IMR-90 (cell line): ENCODE measurements at regions not wholly inside any gene's neighbourhood (a gene's known extent, or its start where the extent isn't known, plus 50 kb on each side); places are given as distances from the start of the nearest gene placed in this dataset.

Experiments used
- ATAC-seq: fragments of 200-7000 bp; cut with Tn5 transposase; 2 replicates; pipeline ENCODE4 v1.9.1; 2020; ENCODE audit warnings: low read depth, mild to moderate bottlenecking, moderate library complexity
- BruUV-seq: library from RNA; stranded (reverse); fragments of 400-500 nt; replicated peaks from 2 replicates; lab custom pipeline; 2021; lab: Mats Ljungman, UMichigan
- CTCF ChIA-PET: fragments of 300-600 bp; formaldehyde crosslinking; extraction: SDS; loops from one replicate; lab custom pipeline; 2021; ENCODE audit warnings: antibody characterized with exemption; lab: Yijun Ruan, JAX
- POLR2A ChIA-PET: fragments of 300-600 bp; sonication (Branson Sonifier 250); formaldehyde crosslinking; loops from one replicate; lab custom pipeline; 2022; ENCODE audit warnings: antibody characterized with exemption; ENCODE audit not compliant: unreplicated experiment; lab: Charles Lee
- DNase-seq: peaks from one replicate; pipeline ENCODE4 v3.0.0; 2013
- H2AFZ ChIP-seq: replicated peaks from 2 replicates; pipeline ENCODE3; 2013; ENCODE audit warnings: low read length, mild to moderate bottlenecking; ENCODE audit not compliant: poor library complexity
- H2AK5ac ChIP-seq: 2 replicates; pipeline ENCODE4 v1.6.1; 2013; ENCODE audit warnings: low read depth, low read length, inconsistent platforms
- H2AK9ac ChIP-seq: replicated peaks from 2 replicates; pipeline ENCODE3; 2013; ENCODE audit warnings: mild to moderate bottlenecking, low read depth, low read length, moderate library complexity; ENCODE audit not compliant: poor library complexity
- H2BK120ac ChIP-seq: 2 replicates; pipeline ENCODE4 v1.6.1; 2013; ENCODE audit warnings: low read depth, low read length, inconsistent platforms
- H2BK15ac ChIP-seq: 3 replicates; pipeline ENCODE4 v1.6.1; 2013; ENCODE audit warnings: low read depth, low read length, inconsistent platforms
- H2BK20ac ChIP-seq: 2 replicates; pipeline ENCODE4 v1.6.1; 2013; ENCODE audit warnings: low read depth, mild to moderate bottlenecking, inconsistent platforms, low read length, moderate library complexity
- H2BK5ac ChIP-seq: 2 replicates; pipeline ENCODE4 v1.6.1; 2013; ENCODE audit warnings: mild to moderate bottlenecking, low read depth, low read length, inconsistent platforms; ENCODE audit not compliant: poor library complexity, severe bottlenecking
- H3K14ac ChIP-seq: replicated peaks from 2 replicates; pipeline ENCODE4 v1.6.1; 2013; ENCODE audit warnings: low read depth, low read length, inconsistent platforms
- H3K18ac ChIP-seq: 2 replicates; pipeline ENCODE4 v1.6.1; 2013; ENCODE audit warnings: low read depth, low read length, control low read depth
- H3K23ac ChIP-seq: 2 replicates; pipeline ENCODE4 v1.6.1; 2013; ENCODE audit warnings: low read depth, low read length, inconsistent platforms
- H3K27ac ChIP-seq: 2 replicates; pipeline ENCODE4 v1.5.1; 2013; ENCODE audit warnings: mild to moderate bottlenecking, control low read depth, low read length; ENCODE audit not compliant: insufficient read depth
- H3K27me3 ChIP-seq: 2 replicates; pipeline ENCODE4 v1.6.1; 2013; ENCODE audit warnings: low read length; ENCODE audit not compliant: control insufficient read depth, insufficient read depth
- H3K36me3 ChIP-seq: 2 replicates; pipeline ENCODE4 v1.6.1; 2013; ENCODE audit warnings: low read length, mixed read lengths; ENCODE audit not compliant: control insufficient read depth, insufficient read depth
- H3K4ac ChIP-seq: 2 replicates; pipeline ENCODE4 v1.6.1; 2013; ENCODE audit warnings: low read depth, low read length, inconsistent platforms
- H3K4me1 ChIP-seq: 2 replicates; pipeline ENCODE4 v1.6.1; 2013; ENCODE audit warnings: low read length, mixed read lengths; ENCODE audit not compliant: control insufficient read depth, insufficient read depth
- H3K4me2 ChIP-seq: 2 replicates; pipeline ENCODE4 v1.6.1; 2013; ENCODE audit warnings: low read depth, mild to moderate bottlenecking, control low read depth, low read length, moderate library complexity
- H3K4me3 ChIP-seq: 2 replicates; pipeline ENCODE4 v1.5.1; 2013; ENCODE audit warnings: low read depth, mild to moderate bottlenecking, control low read depth, low read length, moderate library complexity; ENCODE audit not compliant: insufficient read depth
- H3K56ac ChIP-seq: 2 replicates; pipeline ENCODE4 v1.6.1; 2013; ENCODE audit warnings: low read length, inconsistent platforms; ENCODE audit not compliant: insufficient read depth; ENCODE audit errors: extremely low read depth
- H3K79me1 ChIP-seq, 2 experiments: 2 replicates each; pipeline ENCODE4 v1.6.1; 2013; ENCODE audit warnings: low read length in 2 of 2, inconsistent platforms in 1 of 2, low read depth in 1 of 2
- H3K9ac ChIP-seq: 2 replicates; pipeline ENCODE4 v1.6.1; 2013; ENCODE audit warnings: low read depth, low read length, control low read depth
- H3K9me1 ChIP-seq: 2 replicates; pipeline ENCODE4 v1.6.1; 2013; ENCODE audit warnings: low read length, inconsistent platforms; ENCODE audit not compliant: insufficient read depth
- H3K9me3 ChIP-seq: 2 replicates; pipeline ENCODE4 v1.6.1; 2013; ENCODE audit warnings: low read length; ENCODE audit not compliant: control insufficient read depth, insufficient read depth
- H4K20me1 ChIP-seq: 2 replicates; pipeline ENCODE4 v1.6.1; 2013; ENCODE audit warnings: low read length, inconsistent platforms; ENCODE audit not compliant: insufficient read depth
- H4K5ac ChIP-seq: 2 replicates; pipeline ENCODE4 v1.6.1; 2013; ENCODE audit warnings: mild to moderate bottlenecking, low read depth, low read length, control low read depth
- H4K8ac ChIP-seq, 2 experiments: 2 replicates each; pipeline ENCODE4 v1.6.1; 2013; ENCODE audit warnings: low read depth in 2 of 2, low read length in 2 of 2, control low read depth in 1 of 2, inconsistent platforms in 1 of 2
- H4K91ac ChIP-seq: 2 replicates; pipeline ENCODE4 v1.6.1; 2013; ENCODE audit warnings: low read depth, low read length, inconsistent platforms; ENCODE audit not compliant: insufficient read depth
- ELK1 ChIP-seq: fragments of 150-350 bp; IDR thresholded peaks from 2 replicates; pipeline ENCODE4 v1.6.1; 2016; ENCODE audit warnings: low read depth, mild to moderate bottlenecking, low read length, moderate library complexity, borderline replicate concordance
- MAFK ChIP-seq: IDR thresholded peaks from 2 replicates; pipeline ENCODE4 v1.6.1; 2012; ENCODE audit warnings: low read depth, low read length, improper control_type of control experiment
- MAZ ChIP-seq: IDR thresholded peaks from 2 replicates; pipeline ENCODE4 v1.6.1; 2012; ENCODE audit warnings: low read depth, mild to moderate bottlenecking, low read length, improper control_type of control experiment, moderate library complexity, borderline replicate concordance
- MXI1 ChIP-seq: IDR thresholded peaks from 2 replicates; pipeline ENCODE4 v1.6.1; 2012; ENCODE audit warnings: low read depth, mild to moderate bottlenecking, low read length, moderate library complexity, borderline replicate concordance
- POLR2A ChIP-seq: IDR thresholded peaks from 2 replicates; pipeline ENCODE4 v1.6.1; 2012; ENCODE audit warnings: mild to moderate bottlenecking, low read depth, low read length
- RAD21 ChIP-seq: IDR thresholded peaks from 2 replicates; pipeline ENCODE4 v1.6.1; 2012; ENCODE audit warnings: low read length, improper control_type of control experiment
- SMC3 ChIP-seq: fragments of 150-350 bp; IDR thresholded peaks from 2 replicates; pipeline ENCODE4 v1.6.1; 2016; ENCODE audit warnings: low read depth, mild to moderate bottlenecking, antibody characterized with exemption, low read length, moderate library complexity
- WGBS, 2 experiments: methylation state at CpG; one replicate each; pipeline versions ENCODE4 v1.1.5 to v1.1.7; 2013; ENCODE audit warnings: missing lambda C conversion rate in 2 of 2; ENCODE audit not compliant: insufficient read length in 1 of 2; ENCODE audit errors: extremely low coverage in 2 of 2; 5-methylcytosine and 5-hydroxymethylcytosine counted together
- dilution Hi-C: fragments of 300-500 bp; cut with HindIII; formaldehyde crosslinking; loops from one replicate; pipeline ENCODE4 v1.14.3; 2018; ENCODE audit warnings: low sequenced_read_pairs; ENCODE audit not compliant: unreplicated experiment
- in situ Hi-C: fragments of 300-500 bp; cut with MboI; formaldehyde crosslinking; loops from 3 replicates; pipeline ENCODE4 v1.14.3; 2019; ENCODE audit warnings: low sequenced_read_pairs, inconsistent platforms, mixed read lengths
- intact Hi-C: fragments of 100-400 bp; cut with micrococcal nuclease; formaldehyde crosslinking; loops from 2 replicates; pipeline ENCODE4 v1.10.0; 2022

DNA sequence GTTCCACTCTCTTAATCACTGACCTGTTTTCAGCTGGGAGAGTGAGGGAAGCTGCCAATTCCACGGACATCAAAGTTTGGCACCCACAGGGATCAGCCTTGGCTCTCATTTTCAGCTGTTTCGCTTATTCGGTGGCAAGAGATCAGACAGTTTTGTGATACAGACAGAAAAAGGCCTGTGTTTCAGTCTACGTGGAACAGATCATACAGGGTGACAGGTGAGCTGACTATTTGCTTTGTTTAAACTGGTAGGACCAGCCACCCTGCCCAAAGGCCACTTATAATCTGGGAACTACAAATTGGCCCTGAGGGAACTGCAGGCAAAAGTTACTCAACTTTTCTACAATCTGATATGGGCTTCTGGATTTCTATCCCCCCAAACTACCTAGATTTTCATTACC, 128.6 kb downstream of the ZNF467 start:
- Histone ChIP-seq H2BK15ac (no peak overlapping the region), H3K9me3 (no peaks in the 10 kb centered on the region), H3K27ac (no peak overlapping the region), H2BK120ac (no peak overlapping the region), H3K79me1 (no peaks in the 10 kb centered on the region), H3K36me3 (no peaks in the 10 kb centered on the region), H3K4me3 (no peak overlapping the region), H3K4ac (no peak overlapping the region), H2BK5ac (no peak overlapping the region), H3K27me3 (peaks cover 2% of the 10 kb centered on the region), H4K20me1 (no peaks in the 10 kb centered on the region), H2AK9ac (no peak overlapping the region), H4K5ac (no peak overlapping the region), H3K18ac (no peak overlapping the region), H4K91ac (no peak overlapping the region), H3K4me1 (no peaks in the 10 kb centered on the region), H3K9ac (no peak overlapping the region), H3K9me1 (no peaks in the 10 kb centered on the region), H2AFZ (no peak overlapping the region), H4K8ac (no peak overlapping the region), H3K56ac (no peak overlapping the region), H2AK5ac (no peak overlapping the region), H3K23ac (no peak overlapping the region), H3K14ac (no peak overlapping the region), H3K4me2 (no peak overlapping the region), H2BK20ac (no peak overlapping the region)
- in situ Hi-C loops, result no loop called here
- no peak for DNase-seq
- ChIA-PET POLR2A (no interaction called here), CTCF (interaction anchor here (0.6 kb wide), 1 partner anchor 20 kb away, joined by 3 read pairs; no protein-coding TSS in a partner anchor)
- no peak for TF ChIP-seq MAFK
- TF ChIP-seq ELK1, result no peak
- TF ChIP-seq SMC3, result no peak
- TF ChIP-seq POLR2A, result no peak
- no peak for TF ChIP-seq RAD21
- TF ChIP-seq MAZ, result no peak
- no peak for TF ChIP-seq MXI1
- WGBS, 2 experiments, result no CpG with 5 or more reads among the region's 4 CpGs
- no peak for ATAC-seq
- no TSS peak for BruUV-seq
- intact Hi-C loops, result no loop called here
- dilution Hi-C loops, result no loop called here
